Mesenchymal stem cell (in vitro differentiated cells and primary cell): ENCODE measurements at regions not wholly inside any gene's neighbourhood (a gene's known extent, or its start where the extent isn't known, plus 50 kb on each side); places are given as distances from the start of the nearest gene placed in this dataset.

Experiments used
- DNase-seq: peaks from one replicate; pipeline ENCODE4 v3.0.0-alpha.2; 2013
- H2AFZ ChIP-seq: one replicate; pipeline ENCODE4 v1.6.1; 2013; ENCODE audit warnings: low read depth, mild to moderate bottlenecking, control low read depth, inconsistent platforms, low read length, moderate library complexity
- H2AK5ac ChIP-seq: 2 replicates; pipeline ENCODE4 v1.6.1; 2013; ENCODE audit warnings: low read length, moderate library complexity, mild to moderate bottlenecking, inconsistent platforms; ENCODE audit not compliant: severe bottlenecking
- H2BK120ac ChIP-seq: one replicate; pipeline ENCODE4 v1.6.1; 2013; ENCODE audit warnings: low read depth, mild to moderate bottlenecking, inconsistent platforms, low read length, moderate library complexity
- H2BK12ac ChIP-seq, 2 experiments: one replicate each; pipeline ENCODE4 v1.6.1; 2013; ENCODE audit warnings: inconsistent platforms in 2 of 2, low read length in 2 of 2, mild to moderate bottlenecking in 2 of 2, moderate library complexity in 2 of 2, control low read depth in 1 of 2
- H2BK15ac ChIP-seq: one replicate; pipeline ENCODE4 v1.6.1; 2013; ENCODE audit warnings: mild to moderate bottlenecking, low read depth, inconsistent platforms; ENCODE audit not compliant: poor library complexity, severe bottlenecking
- H2BK5ac ChIP-seq: 2 replicates; pipeline ENCODE4 v1.6.1; 2013; ENCODE audit warnings: low read depth, mild to moderate bottlenecking, low read length, control low read depth, inconsistent platforms; ENCODE audit not compliant: poor library complexity, severe bottlenecking
- H3K14ac ChIP-seq, 2 experiments: one replicate each; pipeline ENCODE4 v1.6.1; 2013; ENCODE audit warnings: inconsistent platforms in 2 of 2, low read length in 2 of 2, control low read depth in 1 of 2, mild to moderate bottlenecking in 1 of 2, moderate library complexity in 1 of 2
- H3K18ac ChIP-seq, 2 experiments: one replicate each; pipeline ENCODE4 v1.6.1; 2013; ENCODE audit warnings: inconsistent platforms in 2 of 2, low read length in 2 of 2, control low read depth in 1 of 2, low read depth in 1 of 2, mild to moderate bottlenecking in 1 of 2
- H3K23ac ChIP-seq, 2 experiments: one replicate each; pipeline ENCODE4 v1.6.1; 2013; ENCODE audit warnings: inconsistent platforms in 2 of 2, low read length in 2 of 2, mild to moderate bottlenecking in 2 of 2, moderate library complexity in 2 of 2, control low read depth in 1 of 2
- H3K27ac ChIP-seq: 2 replicates; pipeline ENCODE4 v1.5.1; 2013; ENCODE audit warnings: mild to moderate bottlenecking, moderate library complexity, low read length, control low read depth, inconsistent platforms; ENCODE audit not compliant: poor library complexity, severe bottlenecking
- H3K27me3 ChIP-seq, 2 experiments: 2 replicates each; pipeline versions ENCODE4 v1.6.1 to v1.7.0; 2013; ENCODE audit warnings: low read length in 2 of 2, mild to moderate bottlenecking in 2 of 2, moderate library complexity in 2 of 2, control low read depth in 1 of 2, inconsistent platforms in 1 of 2; ENCODE audit not compliant: control insufficient read depth in 1 of 2, insufficient read depth in 1 of 2
- H3K36me3 ChIP-seq, 2 experiments: 2 replicates each; pipeline versions ENCODE4 v1.6.1 to v1.7.0; 2013; ENCODE audit warnings: low read length in 2 of 2, control low read depth in 1 of 2, inconsistent platforms in 1 of 2, low read depth in 1 of 2, mild to moderate bottlenecking in 1 of 2; ENCODE audit not compliant: insufficient read depth in 2 of 2, control insufficient read depth in 1 of 2
- H3K4ac ChIP-seq, 2 experiments: one replicate each; pipeline ENCODE4 v1.6.1; 2013; ENCODE audit warnings: inconsistent platforms in 2 of 2, low read length in 2 of 2, mild to moderate bottlenecking in 2 of 2, moderate library complexity in 2 of 2, control low read depth in 1 of 2, low read depth in 1 of 2
- H3K4me1 ChIP-seq: 2 replicates; pipeline ENCODE4 v1.6.1; 2013; ENCODE audit warnings: low read depth, low read length, control low read depth; ENCODE audit not compliant: control insufficient read depth, insufficient read depth
- H3K4me2 ChIP-seq: 2 replicates; pipeline ENCODE4 v1.6.1; 2013; ENCODE audit warnings: low read length, mild to moderate bottlenecking, inconsistent platforms; ENCODE audit not compliant: poor library complexity, severe bottlenecking
- H3K4me3 ChIP-seq, 2 experiments: 2 replicates each; pipeline versions ENCODE4 v1.5.1 to v1.7.0; 2013; ENCODE audit warnings: low read length in 2 of 2, mild to moderate bottlenecking in 2 of 2, control low read depth in 1 of 2, low read depth in 1 of 2; ENCODE audit not compliant: insufficient read depth in 1 of 2
- H3K79me1 ChIP-seq: replicated peaks from 2 replicates; pipeline ENCODE4 v1.6.1; 2013; ENCODE audit warnings: mild to moderate bottlenecking, control low read depth, low read length, inconsistent platforms; ENCODE audit not compliant: poor library complexity, severe bottlenecking
- H3K9ac ChIP-seq: 2 replicates; pipeline ENCODE4 v1.7.0; 2013; ENCODE audit warnings: mild to moderate bottlenecking, low read length, moderate library complexity
- H3K9me3 ChIP-seq: 2 replicates; pipeline ENCODE4 v1.7.0; 2013; ENCODE audit warnings: mild to moderate bottlenecking, low read length; ENCODE audit not compliant: control insufficient read depth
- H4K8ac ChIP-seq: one replicate; pipeline ENCODE4 v1.6.1; 2013; ENCODE audit warnings: inconsistent platforms, mild to moderate bottlenecking, low read length, moderate library complexity
- H4K91ac ChIP-seq: one replicate; pipeline ENCODE4 v1.6.1; 2013; ENCODE audit warnings: mild to moderate bottlenecking, low read length, inconsistent platforms
- WGBS: methylation state at CpG from one replicate; pipeline ENCODE4 v1.1.7; 2013; ENCODE audit warnings: mixed read lengths; 5-methylcytosine and 5-hydroxymethylcytosine counted together

GRCh38 chr6:6436366-6436765 is 115.9 kb upstream of the F13A1 start:
- no peak overlapping the region for H3K27ac ChIP-seq
- 73% methylated on average over 4 of the region's 4 CpGs for WGBS
- no peaks in the 10 kb centered on the region for H3K4me1 ChIP-seq
- H3K14ac ChIP-seq, result no peak overlapping the region
- H3K4me2 ChIP-seq, result no peak overlapping the region
- no peak overlapping the region for H2BK15ac ChIP-seq
- no peak overlapping the region for H3K4ac ChIP-seq
- no peak overlapping the region for H4K8ac ChIP-seq
- H2BK5ac ChIP-seq, result no peak overlapping the region
- no peaks in the 10 kb centered on the region for H3K79me1 ChIP-seq
- no peak overlapping the region for H3K23ac ChIP-seq
- H4K91ac ChIP-seq, result no peak overlapping the region
- no peaks in the 10 kb centered on the region for H3K9me3 ChIP-seq
- no peak for DNase-seq
- H2AK5ac ChIP-seq, result no peak overlapping the region
- no peak overlapping the region for H2BK120ac ChIP-seq
- H3K4me3 ChIP-seq, result no peak overlapping the region
- H3K27me3 ChIP-seq, result no peaks in the 10 kb centered on the region
- H3K36me3 ChIP-seq, result no peaks in the 10 kb centered on the region
- no peak overlapping the region for H2BK12ac ChIP-seq
- H2AFZ ChIP-seq, result no peak overlapping the region
- no peak overlapping the region for H3K9ac ChIP-seq
- H3K18ac ChIP-seq, result no peak overlapping the region

- H3K36me3 ChIP-seq, result no peaks in the 10 kb centered on the region
- no peak overlapping the region for H2BK15ac ChIP-seq
- no peak overlapping the region for H3K4me3 ChIP-seq
- H3K27ac ChIP-seq, result no peak overlapping the region
- no peaks in the 10 kb centered on the region for H3K79me1 ChIP-seq
- H3K23ac ChIP-seq, result no peak overlapping the region
- no peak overlapping the region for H3K18ac ChIP-seq
- no peak overlapping the region for H3K14ac ChIP-seq
- H3K9me3 ChIP-seq, result no peaks in the 10 kb centered on the region
- H4K91ac ChIP-seq, result no peak overlapping the region
- H2BK5ac ChIP-seq, result no peak overlapping the region
- no peak overlapping the region for H2AFZ ChIP-seq
- no peaks in the 10 kb centered on the region for H3K4me1 ChIP-seq
- H3K4me2 ChIP-seq, result no peak overlapping the region
- no peaks in the 10 kb centered on the region for H3K27me3 ChIP-seq
- no peak overlapping the region for H2BK12ac ChIP-seq
- 43% methylated on average over 2 of the region's 3 CpGs for WGBS
- no peak overlapping the region for H3K9ac ChIP-seq
- no peak overlapping the region for H2AK5ac ChIP-seq
- H3K4ac ChIP-seq, result no peak overlapping the region
- H4K8ac ChIP-seq, result no peak overlapping the region
- no peak for DNase-seq
- no peak overlapping the region for H2BK120ac ChIP-seq
Observed at GRCh38 chr6:6436946-6437345, 116.5 kb upstream of the F13A1 start.

GRCh38 chr6:6438286-6438685 is 117.8 kb upstream of the F13A1 start:
- Histone ChIP-seq H3K4me3 (no peak overlapping the region), H2AFZ (no peak overlapping the region), H3K27me3 (no peaks in the 10 kb centered on the region), H3K4me2 (no peak overlapping the region), H2BK5ac (no peak overlapping the region), H2BK120ac (no peak overlapping the region), H3K18ac (no peak overlapping the region), H3K36me3 (no peaks in the 10 kb centered on the region), H4K8ac (no peak overlapping the region), H3K4ac (no peak overlapping the region), H3K27ac (no peak overlapping the region), H4K91ac (no peak overlapping the region), H2BK12ac (no peak overlapping the region), H3K23ac (no peak overlapping the region), H2BK15ac (no peak overlapping the region), H3K4me1 (no peaks in the 10 kb centered on the region), H3K9me3 (no peaks in the 10 kb centered on the region), H2AK5ac (no peak overlapping the region), H3K9ac (no peak overlapping the region), H3K79me1 (no peaks in the 10 kb centered on the region), H3K14ac (no peak overlapping the region)
- DNase-seq, result no peak
- 78% methylated on average over 2 of the region's 2 CpGs for WGBS

DNA sequence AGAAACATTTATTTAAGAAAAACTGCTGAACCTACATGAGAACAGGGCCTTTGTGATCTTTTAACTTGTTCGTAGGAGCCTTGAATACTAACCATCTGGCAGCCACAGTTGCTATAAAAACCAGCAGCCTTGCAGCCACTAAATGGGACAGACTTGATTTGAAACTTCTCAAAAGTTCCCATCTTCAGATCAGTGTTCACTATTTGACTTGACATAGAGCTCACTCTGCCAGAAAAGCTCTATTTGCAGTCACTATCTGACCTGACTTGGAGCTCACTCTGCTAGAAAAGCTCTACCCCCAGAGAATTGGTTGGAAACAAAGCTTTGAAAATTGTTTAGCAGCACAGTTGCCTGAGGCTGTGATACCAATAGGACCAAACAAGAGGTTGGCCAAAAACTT is 119.3 kb upstream of the F13A1 start:
- H4K8ac ChIP-seq, result no peak overlapping the region
- no peak overlapping the region for H2BK120ac ChIP-seq
- no peaks in the 10 kb centered on the region for H3K79me1 ChIP-seq
- H3K27ac ChIP-seq, result no peak overlapping the region
- H3K14ac ChIP-seq, result no peak overlapping the region
- H3K23ac ChIP-seq, result no peak overlapping the region
- H2AK5ac ChIP-seq, result no peak overlapping the region
- no peak overlapping the region for H3K18ac ChIP-seq
- H3K4me1 ChIP-seq, result no peaks in the 10 kb centered on the region
- H2BK15ac ChIP-seq, result no peak overlapping the region
- no peak overlapping the region for H3K9ac ChIP-seq
- H2BK12ac ChIP-seq, result no peak overlapping the region
- 51% methylated on average over 1 of the region's 1 CpG for WGBS
- no peaks in the 10 kb centered on the region for H3K27me3 ChIP-seq
- no peak overlapping the region for H2BK5ac ChIP-seq
- H3K4ac ChIP-seq, result no peak overlapping the region
- H3K9me3 ChIP-seq, result no peaks in the 10 kb centered on the region
- no peak overlapping the region for H3K4me2 ChIP-seq
- H3K36me3 ChIP-seq, result no peaks in the 10 kb centered on the region
- no peak overlapping the region for H3K4me3 ChIP-seq
- H2AFZ ChIP-seq, result no peak overlapping the region
- DNase-seq, result no peak
- no peak overlapping the region for H4K91ac ChIP-seq
